HG03175 (cell line): ENCODE measurements at regions not wholly inside any gene's neighbourhood (a gene's known extent, or its start where the extent isn't known, plus 50 kb on each side); places are given as distances from the start of the nearest gene placed in this dataset.
"Not testable (repeated sequence)": the region's sequence is repeated elsewhere in the genome, so short reads cannot be mapped to it uniquely, and the experiment has no call there.

ENCODE experiments used
- ATAC-seq: cut with Tn5 transposase; IDR thresholded peaks from one replicate; pipeline ENCODE4 v1.9.1; 2021; ENCODE audit warnings: mild to moderate bottlenecking, moderate library complexity; ENCODE audit not compliant: unreplicated experiment

DNA sequence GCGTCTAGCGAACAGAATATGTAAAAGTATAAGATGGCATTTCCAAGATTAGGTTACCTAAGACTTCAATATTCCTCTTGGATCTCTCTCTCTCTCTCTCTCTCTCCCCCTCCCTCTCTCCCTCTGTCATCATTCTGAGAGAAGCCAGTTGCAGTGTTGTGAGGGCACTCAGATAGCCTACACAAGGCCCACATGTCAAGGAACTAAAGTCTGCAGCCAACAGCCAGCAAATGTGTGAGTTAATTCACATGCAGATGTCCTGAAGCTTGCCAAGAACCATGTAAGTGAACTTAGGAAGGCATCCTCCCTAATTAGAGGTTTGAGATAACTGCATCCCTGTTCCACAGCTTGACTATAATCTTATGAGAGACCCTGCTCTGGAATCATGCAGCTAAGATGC, 822.9 kb upstream of the PRR20A start:
- ATAC-seq, result no peak

DNA sequence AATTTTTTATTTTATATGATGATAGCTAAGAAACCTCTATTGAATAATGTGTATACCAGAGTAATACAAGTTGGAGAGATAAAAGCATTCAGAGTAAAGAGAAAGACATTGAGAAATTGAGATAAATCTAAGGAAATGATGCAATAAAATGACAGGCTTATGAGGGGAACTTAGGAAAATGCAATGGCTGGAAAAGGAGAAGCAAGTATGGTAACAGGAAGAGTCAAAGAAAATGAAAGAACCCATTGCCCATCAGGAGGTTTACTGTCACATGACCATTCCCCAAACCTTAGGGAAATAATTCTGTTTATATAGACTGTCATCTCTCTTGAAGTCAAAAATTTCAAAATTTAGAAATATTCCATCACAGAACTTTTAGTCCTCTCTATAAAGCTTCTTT, 808.0 kb upstream of the PRR20A start:
- no peak for ATAC-seq

DNA sequence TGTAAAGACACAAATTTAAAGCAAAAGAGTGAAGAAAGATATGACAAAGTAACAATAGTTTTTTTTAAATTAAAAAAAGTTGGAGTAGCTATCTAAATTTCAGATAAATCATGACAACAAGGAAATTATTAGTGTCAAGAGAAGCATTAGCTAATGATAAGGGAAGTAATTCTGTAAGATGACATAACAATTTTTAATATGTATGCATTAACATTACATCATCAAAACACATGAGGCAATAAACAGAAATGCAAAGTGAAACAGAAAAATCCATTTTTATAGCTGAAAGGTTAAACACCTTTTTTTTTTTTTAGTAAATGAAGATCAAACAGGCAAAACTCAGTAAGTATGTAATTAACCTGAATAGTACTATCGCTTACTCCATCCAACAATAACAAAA, 804.9 kb upstream of the PRR20A start:
- ATAC-seq, result no peak

DNA sequence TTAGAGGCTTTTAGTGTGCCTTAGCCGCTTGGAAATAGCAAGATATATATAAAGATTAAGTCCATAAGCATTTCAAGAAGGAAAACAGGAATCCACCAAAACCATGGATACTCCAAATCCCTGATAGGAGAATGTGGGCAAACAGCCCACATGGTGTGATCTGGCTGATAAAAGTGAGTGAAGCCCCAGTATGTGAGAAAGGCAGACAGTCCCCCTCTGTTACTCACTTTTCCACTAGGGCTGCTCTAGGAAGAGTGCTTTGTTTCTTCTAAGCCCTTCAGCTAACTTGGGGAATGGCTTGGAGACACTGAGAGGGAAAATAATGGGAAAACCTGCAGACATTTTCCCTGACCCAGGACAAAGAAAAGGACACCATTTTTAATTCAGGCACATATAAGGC, 802.3 kb upstream of the PRR20A start:
- ATAC-seq, result no peak

DNA sequence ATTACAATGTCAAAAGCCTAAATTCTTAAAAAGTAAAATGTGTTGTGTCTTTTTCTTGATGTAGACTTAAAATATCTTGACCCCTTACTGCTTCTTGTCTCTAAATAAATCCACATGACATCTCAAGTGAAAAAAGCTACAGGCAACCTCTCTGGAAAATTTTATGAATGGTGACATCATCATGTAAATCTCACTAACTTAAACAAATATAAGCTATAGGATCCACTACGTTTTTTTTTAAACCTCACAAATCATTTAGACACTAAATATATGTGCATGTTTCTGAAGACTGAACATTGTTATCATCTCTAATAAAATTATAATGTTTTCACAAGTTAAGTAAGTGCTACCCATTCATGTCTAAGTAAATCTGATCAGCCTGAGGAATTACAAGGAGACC, 793.7 kb upstream of the PRR20A start:
- no peak for ATAC-seq

DNA sequence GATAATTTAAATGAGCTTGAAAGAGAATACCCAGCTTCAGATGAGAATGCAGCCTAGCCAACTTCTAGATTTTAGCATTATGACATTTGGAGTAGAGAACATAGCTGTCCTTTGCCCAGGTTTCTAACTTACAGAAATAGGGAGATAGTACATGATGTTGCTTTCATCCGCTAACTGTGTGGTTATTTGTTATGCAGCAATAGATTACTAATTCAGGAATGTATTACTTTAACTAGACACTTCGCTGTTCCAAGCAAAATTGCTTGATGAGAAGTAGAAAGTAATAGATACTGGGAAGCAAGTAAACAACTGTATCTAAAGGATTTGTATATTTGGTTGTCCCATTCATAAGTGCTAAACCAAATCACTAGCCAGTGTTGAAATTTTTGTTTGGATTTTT, 790.9 kb upstream of the PRR20A start:
- no peak for ATAC-seq

DNA sequence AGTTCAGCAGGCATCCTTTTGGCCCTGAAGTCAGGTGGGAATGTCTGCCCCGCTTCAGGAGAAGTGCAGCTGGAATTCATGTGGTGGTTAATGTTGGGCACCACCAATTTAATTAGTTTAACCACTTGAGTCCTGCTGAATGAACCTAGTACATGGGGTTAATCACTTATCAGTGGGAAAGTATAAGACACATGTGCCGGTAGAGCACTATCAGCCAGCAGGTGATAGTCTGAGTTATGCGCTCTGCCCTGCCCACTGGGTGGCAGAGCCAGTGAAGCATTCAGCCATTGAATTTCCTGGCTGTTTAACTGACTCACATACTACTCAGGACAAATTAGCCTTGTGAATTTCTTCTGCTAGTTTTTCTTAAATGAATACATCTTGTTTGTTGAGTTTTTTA, 789.7 kb upstream of the PRR20A start:
- ATAC-seq, result no peak

DNA sequence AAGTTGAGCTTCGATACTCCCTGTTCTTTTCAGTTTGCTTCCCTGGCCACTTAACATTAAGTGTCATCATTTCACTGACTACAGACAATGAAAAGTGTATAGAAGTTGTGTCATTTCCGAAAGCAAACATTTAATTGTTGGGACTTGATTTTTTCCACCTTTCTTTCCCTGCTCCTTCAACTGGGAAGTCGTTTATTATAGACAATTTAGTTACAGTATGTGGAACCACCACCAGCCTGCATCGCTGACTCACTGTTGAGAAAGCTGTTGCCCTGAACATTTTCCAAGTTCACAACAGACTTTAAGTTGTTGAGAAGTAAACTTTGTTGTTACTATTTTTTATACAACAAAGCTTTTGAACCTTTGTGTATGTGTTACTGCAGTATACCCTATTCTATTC, 788.4 kb upstream of the PRR20A start:
- ATAC-seq, result no peak

DNA sequence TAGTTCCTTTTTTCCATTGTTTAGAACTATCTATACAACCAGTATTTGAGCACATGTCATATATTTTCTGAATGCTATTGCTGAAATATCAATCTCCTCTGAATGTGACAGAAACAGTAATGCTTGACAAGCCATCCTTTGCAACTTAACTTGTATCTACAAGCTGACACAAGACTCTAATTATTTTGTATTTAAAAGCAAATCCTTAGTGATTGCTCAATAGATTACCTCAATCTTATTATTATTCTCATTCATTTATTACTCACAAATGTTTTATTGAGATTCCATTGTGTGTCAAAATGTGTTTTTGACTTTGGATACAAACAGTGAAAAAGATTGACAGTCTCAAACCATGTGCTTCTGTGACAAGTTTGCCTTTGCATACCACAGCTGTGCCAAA, 787.8 kb upstream of the PRR20A start:
- ATAC-seq, result no peak

DNA sequence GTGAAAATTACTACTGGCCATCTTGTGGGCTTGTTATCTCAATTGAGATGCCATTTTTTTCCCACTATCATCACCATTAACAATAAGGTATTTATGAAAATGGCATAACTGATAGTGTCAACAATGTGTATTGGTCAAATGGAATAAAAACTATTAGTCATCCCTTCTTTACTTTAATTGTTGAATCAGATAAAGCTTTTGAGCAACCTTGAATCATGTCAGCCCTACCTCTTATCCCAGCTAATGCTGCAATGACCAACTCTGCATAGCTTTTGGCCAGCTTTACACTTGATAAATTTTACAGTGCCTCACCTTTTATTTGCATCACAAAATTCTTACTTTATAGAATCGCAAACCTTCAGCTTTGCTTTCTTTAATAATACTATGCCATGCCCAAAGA, 784.0 kb upstream of the PRR20A start:
- ATAC-seq, result no peak

DNA sequence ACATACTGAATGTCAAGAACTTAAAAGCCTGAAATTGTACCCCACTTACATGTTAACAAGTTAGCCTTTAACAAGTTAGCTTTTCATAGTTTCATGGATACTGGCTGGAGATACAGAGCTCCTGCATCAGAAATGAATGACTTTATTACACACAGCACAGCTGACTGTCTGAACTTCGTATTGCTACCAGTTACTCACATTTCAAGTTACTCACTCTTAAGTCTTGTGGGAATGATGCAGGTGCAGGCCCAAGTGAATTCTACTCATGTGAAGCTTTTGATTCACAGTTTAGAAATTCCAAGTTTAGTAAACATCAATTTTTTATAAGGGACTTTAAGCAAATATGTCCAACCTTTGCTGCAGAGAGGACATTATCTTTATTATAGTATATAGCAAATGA, 762.2 kb upstream of the PRR20A start:
- ATAC-seq, result no peak

DNA sequence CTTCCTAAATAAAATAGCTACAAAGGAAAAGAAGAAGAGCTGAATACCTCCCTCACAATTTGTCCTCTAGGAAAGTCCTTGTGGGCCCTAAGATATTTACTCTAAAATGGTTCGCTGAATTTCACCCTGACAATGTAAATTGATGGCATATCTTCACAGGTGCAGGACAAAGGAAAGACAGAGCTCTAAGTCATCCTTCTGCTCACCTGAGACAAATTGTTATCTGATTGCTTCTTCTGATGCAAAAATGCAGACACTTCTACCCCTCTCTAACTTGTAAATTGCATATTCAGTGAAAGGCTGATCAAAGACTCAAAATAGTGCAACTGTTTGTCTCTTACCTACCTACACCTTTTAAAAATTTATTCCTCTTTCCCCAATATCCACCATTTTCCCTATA, 747.2 kb upstream of the PRR20A start:
- ATAC-seq, result no peak

DNA sequence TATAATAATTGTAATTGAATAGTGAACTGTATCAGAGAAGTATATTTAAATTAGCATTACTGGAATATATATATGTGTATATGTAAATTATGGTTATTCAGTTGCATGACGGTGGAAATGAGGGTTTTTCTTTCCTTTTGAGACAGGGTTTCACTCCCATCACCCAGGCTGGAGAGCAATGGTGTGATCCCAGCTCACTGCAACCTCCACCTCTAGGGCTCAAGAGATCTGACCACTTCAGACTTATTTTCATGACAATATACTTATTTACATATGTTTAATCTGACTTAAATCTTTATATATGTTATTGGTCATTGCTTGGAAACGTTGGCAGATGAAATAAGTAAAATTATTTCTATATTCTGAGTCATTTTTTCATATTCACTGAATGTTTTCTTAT, 744.4 kb upstream of the PRR20A start:
- no peak for ATAC-seq

DNA sequence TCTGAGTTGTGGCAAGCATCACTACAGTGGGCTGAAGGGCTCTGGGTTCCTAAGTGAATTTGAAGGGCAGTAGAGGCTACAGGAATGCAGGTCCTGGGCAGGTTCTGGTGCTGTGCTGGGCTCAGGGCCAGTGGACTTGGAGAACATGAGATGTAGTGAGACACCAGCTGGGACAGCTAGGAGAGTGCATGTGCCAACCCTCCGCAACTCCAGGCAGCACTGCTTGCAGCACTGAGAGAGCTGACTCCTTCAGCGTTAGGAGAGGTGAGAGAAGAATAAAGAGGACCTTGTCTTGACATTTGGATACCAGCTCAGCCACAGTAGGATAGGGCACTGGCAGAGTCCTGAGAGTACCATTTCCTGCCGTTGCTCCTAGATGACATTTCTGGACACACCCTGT, 739.9 kb upstream of the PRR20A start:
- ATAC-seq, result no peak

DNA sequence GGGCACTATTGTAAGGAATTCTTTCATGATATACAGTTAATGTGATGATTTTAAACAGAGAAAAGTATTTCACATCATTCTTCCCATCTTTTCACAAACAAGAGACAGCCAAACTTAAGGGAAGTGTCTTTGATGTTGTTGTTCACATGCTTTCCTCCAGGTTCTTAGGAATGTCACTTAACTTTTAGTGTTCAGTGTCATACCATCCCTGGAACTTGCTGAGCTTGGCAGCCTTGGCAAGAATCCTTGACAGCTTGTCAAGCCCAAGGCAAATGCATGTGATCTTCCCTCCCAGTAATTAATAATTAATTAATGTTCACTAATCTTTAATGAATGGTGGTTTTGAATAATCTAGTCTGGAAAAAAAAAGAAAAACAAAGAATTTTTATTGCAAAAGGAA, 727.9 kb upstream of the PRR20A start:
- no peak for ATAC-seq

DNA sequence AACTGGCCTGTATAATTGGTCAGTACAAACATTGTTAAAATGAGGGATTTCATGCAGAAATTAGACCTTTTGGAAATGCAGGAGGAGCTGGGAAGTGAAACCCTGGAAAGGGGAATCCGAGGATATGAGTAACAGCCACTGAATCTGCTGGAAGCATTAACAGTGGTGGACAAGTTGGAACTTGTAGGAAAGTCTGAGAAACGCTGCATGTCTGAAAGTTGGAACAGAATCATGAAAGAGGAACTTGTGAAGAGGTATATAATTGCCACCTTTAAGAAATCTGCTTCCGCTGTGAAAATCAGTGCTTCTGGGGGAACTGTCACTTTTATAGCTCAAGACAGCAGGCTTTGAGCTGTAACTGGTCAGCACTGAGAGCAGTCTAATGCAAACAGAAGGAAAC, 716.5 kb upstream of the PRR20A start:
- ATAC-seq, result no peak

DNA sequence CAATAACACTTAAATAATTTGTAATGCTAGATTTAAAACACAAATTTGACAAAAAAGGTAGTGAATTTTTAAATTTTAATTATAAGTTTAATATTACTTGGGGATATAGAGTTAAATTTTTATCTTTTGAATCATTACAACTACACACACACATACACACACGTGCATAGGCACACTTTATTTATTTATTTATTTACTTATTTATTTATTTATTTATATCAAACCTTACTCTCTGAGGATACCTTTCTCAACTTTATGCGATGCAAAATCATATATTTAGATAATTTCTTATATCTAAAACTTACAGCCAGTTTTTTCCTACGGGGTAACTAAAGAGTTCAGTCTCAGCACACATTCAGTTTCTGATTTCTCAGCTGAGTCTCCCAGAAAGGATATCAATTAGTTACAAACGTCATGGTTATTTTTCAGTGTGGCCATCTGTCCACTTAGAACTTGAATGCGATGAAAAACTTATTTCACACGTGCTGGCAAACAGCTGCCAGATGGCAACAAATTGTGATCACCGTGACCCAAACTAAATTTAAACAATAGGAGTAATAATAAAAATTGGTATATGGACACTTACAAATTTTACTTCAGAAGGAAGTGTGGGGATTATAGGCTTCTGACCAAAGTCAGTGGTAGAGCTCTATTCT, 683.1 kb upstream of the PRR20A start:
- no peak for ATAC-seq

DNA sequence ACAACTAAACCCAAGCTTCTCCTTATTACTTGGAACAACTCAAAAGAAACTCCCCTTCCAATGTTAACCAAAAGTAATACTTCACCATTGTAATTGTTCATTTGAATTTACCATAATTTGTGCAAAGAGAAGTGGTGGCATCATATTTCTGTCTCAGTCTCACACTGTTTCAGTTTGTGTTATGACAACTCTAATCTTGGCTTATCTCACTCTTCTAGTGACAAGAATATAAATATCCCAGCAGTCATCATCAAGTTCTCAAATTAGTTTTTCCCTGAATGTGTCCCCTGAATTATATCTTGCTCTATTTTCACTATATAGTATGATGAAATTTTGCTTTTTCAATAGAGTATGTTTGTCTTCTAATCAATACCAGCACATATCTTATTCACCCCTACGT, 681.4 kb upstream of the PRR20A start:
- no peak for ATAC-seq

DNA sequence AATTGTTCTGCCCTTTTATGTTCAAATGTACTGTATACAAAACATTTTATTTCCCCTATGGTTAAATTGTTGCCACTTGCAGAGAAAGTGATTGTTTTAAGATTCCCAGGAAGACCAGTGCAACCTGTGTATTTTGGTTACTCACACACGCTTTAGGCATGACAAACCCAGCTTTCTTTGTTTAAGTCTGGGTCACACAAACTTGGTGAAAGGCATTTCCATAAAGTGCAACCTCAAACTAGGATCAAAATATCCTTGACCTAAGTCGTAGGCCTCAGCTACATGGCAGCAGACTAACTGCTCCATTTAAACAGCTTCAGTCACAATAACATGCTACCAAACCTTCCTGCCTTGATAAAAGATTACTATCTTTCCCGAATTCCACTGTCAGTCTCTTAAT, 639.0 kb upstream of the PRR20A start:
- ATAC-seq, result no peak

DNA sequence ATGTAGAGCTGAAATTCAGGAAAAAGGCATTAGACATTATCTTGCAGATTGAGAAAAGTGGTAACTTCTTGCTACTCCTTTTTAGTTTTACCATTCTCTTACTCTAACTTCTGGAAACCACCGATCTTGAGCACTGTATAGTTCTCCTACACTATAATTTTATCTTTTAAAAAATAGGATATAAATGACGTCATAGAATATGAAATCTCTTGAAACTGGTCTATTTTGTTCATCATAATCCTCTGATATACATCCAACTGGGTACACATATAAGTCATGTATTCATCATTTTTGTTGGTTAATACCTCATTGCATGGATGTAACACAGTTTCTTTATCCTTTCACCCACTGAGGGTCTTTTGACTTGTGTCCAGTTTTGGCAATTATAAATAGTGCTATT, 629.9 kb upstream of the PRR20A start:
- ATAC-seq, result no peak

DNA sequence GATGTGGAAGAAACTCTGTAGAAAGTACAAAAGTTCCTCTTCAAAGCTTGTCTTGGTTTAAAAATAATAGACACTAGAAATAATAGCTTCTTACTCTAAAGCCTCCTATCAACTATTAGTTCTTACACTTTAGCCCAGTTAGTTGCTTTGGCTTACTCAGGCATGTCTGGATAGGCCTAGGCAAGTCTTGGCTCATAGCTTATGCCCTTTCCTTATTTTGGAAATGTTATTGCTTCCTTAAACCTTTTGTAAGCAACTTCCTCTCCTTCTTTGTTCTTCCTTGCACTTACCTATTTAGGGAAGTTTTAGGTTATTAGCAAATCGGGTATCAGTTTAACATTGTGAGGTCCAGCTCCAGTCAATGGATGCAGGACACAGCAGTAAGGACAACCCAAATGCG, 628.4 kb upstream of the PRR20A start:
- ATAC-seq, result not testable (repeated sequence)

DNA sequence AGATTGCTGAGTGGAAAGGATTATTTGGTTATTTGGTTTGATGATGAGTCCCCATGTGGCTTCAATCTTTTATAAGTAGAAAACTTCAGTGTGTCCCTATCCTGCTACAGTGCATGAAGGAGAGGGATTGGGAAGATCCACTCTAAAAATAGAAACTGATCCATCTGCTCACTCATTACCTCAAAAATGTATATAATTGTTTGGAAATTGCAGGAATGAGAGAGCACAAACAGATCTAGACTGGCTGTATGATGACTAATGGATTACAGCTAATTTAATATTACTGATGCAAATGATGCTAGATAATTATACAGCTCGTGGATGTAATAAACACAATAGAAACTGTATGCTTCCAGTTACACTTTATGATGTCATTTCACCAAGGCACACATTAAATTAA, 625.3 kb upstream of the PRR20A start:
- no peak for ATAC-seq

DNA sequence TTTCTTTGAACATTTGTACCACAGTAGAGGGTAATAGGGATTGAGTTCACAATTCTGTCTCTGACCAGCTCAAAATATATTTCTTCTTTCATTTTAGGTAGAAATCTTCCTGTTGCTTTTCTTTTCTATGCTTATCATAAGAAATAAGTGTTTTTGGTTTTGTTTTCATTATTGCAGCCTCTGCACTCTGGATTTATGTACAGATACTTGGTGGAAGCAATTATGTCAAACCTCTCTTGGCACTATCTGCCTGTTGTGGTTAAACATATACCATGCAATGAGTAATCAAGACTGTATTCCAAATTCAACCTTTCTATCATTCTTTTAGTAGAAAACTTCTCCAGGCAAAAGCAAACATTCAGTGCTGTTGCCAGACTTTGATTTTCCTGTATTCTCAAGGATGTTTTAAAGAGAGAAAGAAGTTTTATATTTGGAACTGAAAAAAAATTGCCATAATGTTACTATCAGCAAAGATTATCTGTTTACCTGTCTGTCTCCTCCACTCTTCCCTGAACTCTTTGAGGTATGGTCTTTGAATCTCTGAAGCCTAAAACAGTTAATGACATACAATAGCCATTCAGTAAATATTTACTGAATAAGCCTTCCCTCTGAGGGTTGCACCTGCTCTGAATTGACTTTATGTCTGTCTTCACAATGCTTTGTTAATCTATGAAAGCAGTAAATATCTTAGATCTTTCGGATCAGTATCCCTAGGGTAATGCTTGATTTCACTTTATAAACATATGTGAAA, 612.5 kb upstream of the PRR20A start:
- ATAC-seq, result no peak
